ENCODE measurements at regions not wholly inside any gene's neighbourhood (a gene's known extent, or its start where the extent isn't known, plus 50 kb on each side); places are given as distances from the start of the nearest gene placed in this dataset.

DNA sequence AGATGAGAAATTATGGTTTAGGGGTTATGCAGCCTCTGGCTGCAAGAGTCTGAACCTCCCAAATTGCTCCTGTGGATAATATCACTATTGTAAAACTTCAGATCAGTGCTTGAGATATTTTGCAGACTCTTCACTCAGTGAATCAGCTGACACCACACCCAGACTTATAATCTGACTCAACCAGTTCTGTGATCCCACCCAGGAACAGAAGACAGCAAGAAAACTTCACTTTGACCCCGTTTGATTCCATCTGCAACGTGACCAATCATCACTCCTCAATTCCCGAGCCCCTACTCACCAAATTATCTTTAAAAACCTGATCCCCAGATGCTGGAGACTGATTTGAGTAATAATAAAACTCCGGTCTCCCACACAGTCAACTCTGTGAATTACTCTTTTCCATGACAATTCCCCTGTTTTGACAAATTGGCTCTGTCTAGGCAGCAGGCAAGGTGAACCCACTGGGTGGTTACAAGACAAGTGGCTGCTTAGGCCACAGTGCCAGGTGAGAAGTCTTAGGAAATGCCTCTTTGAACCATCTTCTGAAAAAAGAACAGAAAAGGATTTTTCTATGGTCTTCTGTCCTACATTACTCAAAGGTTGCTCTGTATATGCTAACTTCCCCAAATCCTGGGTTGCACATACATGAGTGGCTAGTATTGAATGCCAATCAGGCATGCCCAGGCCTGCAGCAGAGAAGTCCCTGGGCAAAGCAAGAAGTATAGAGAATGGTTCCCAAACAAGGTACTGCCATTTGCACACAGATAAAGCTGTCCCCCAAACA is 588.0 kb downstream of the PRELID2 start:
- in situ Hi-C loops (cut with HindIII; ENCODE audit: low pct_unique_long_range_greater_than_20kb, low sequenced_read_pairs), result no loop called here
- DNase-seq (ENCODE audit: low read depth), result no peak

- no peak for DNase-seq (ENCODE audit: low read depth)
- in situ Hi-C loops (cut with HindIII; ENCODE audit: low pct_unique_long_range_greater_than_20kb, low sequenced_read_pairs), result no loop called here
Measured at GRCh38 chr5:145246379-145246778, 588.8 kb downstream of the PRELID2 start.

DNA sequence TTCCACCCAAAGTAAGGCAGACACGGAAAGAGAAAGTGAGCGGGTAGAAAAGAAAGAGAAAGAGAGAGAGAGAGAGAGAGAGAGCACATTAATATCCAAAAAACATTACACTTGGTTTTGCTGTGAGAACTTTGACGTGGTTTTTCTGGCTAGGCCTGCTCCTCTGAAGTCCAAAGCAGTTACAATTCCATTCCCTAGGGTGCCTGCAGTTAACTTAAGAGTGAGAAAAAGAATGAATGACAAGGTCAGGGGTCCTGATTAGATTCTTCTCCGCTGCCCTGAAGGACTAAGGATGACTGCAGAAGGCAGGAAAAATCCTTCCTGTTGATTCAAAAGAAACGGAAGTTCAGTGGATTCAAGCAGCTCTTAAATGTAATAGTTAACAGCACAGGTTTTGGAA is 589.8 kb downstream of the PRELID2 start:
- DNase-seq (ENCODE audit: low read depth), result no peak
- in situ Hi-C loops (cut with HindIII; ENCODE audit: low pct_unique_long_range_greater_than_20kb, low sequenced_read_pairs), result no loop called here

GRCh38 chr5:145244788-145245187 is 590.4 kb downstream of the PRELID2 start:
- in situ Hi-C loops (cut with HindIII; ENCODE audit: low pct_unique_long_range_greater_than_20kb, low sequenced_read_pairs), result no loop called here
- no peak for DNase-seq (ENCODE audit: low read depth)

DNA sequence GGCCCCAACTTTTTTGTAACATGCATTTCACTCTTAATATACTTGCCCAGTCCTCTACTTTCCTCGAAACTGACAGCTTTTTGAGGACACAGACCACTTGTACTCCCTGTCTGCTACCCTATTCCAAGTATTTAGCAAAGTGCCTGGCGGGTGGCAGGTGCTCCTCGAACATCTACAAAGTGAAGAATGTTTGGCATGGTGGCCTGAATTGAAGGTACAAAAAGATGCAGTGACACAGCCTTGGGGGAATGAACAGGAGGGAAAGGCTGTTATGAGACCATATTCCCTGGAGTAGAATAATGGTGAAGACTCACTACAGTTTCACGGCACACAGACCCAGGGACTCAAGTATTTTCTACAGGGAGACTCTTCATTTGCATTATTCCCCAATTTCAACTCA is 590.9 kb downstream of the PRELID2 start:
- in situ Hi-C loops (cut with HindIII; ENCODE audit: low pct_unique_long_range_greater_than_20kb, low sequenced_read_pairs), result no loop called here
- DNase-seq (ENCODE audit: low read depth), result no peak

GRCh38 chr5:145243016-145243415 is 592.1 kb downstream of the PRELID2 start:
- in situ Hi-C loops (cut with HindIII; ENCODE audit: low pct_unique_long_range_greater_than_20kb, low sequenced_read_pairs), result no loop called here
- no peak for DNase-seq (ENCODE audit: low read depth)

- in situ Hi-C loops (cut with HindIII; ENCODE audit: low pct_unique_long_range_greater_than_20kb, low sequenced_read_pairs), result no loop called here
- DNase-seq (ENCODE audit: low read depth), result no peak
Measured at GRCh38 chr5:145242551-145242950, 592.6 kb downstream of the PRELID2 start.

GRCh38 chr5:145237843-145238242 is 597.3 kb downstream of the PRELID2 start:
- in situ Hi-C loops (cut with HindIII; ENCODE audit: low pct_unique_long_range_greater_than_20kb, low sequenced_read_pairs), result no loop called here
- DNase-seq (ENCODE audit: low read depth), result peak; percentile 41

DNA sequence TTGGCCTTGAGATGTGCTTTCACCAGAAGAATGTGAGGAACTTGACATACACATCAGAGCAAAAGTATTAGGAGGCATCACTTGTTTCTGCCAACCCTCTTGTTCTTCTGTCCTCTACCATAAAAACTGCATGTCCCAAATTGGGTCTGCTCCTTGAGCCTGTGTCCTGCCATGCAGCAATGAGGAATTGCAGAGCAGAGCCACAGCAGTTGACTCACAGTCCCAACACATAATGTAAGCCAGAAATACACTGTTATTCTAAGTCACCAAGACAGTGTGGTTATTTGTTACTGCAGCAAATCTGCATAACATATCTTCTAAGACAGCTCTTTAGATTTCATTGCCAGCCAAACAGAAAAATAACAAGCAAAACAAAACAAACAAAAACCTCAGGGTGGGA is 598.2 kb downstream of the PRELID2 start:
- in situ Hi-C loops (cut with HindIII; ENCODE audit: low pct_unique_long_range_greater_than_20kb, low sequenced_read_pairs), result no loop called here

GRCh38 chr5:145236127-145236526 is 599.0 kb downstream of the PRELID2 start:
- DNase-seq (ENCODE audit: low read depth), result no peak
- in situ Hi-C loops (cut with HindIII; ENCODE audit: low pct_unique_long_range_greater_than_20kb, low sequenced_read_pairs), result no loop called here

More for the DNA sequence above, 598.2 kb downstream of the PRELID2 start:
- no peak for DNase-seq (ENCODE audit: low read depth)

DNA sequence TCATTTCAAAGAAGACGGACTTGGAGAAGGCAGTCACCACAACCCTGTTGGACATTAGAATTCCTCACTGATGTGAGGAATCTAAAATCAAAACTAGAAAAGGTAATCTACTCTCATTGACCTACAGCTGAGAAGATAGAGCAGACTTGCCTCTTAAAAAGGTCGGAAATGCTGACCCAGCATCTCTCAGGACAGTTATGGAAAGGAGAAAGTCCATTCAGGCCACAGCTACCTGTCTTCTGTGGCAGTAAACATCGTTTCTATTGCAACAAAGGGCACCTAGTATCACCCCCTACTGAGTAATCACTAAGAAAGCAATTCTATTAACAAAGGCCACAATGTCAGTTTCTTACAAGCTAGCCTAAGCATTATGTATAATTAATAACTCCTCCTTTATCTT is 601.7 kb downstream of the PRELID2 start:
- in situ Hi-C loops (cut with HindIII; ENCODE audit: low pct_unique_long_range_greater_than_20kb, low sequenced_read_pairs), result no loop called here
- DNase-seq (ENCODE audit: low read depth), result no peak

GRCh38 chr5:145230781-145231180 is 604.4 kb downstream of the PRELID2 start:
- in situ Hi-C loops (cut with HindIII; ENCODE audit: low pct_unique_long_range_greater_than_20kb, low sequenced_read_pairs), result no loop called here

GRCh38 chr5:145228564-145228963 is 606.6 kb downstream of the PRELID2 start:
- in situ Hi-C loops (cut with HindIII; ENCODE audit: low pct_unique_long_range_greater_than_20kb, low sequenced_read_pairs), result no loop called here
- DNase-seq (ENCODE audit: low read depth), result no peak

More at GRCh38 chr5:145230781-145231180, 604.4 kb downstream of the PRELID2 start:
- no peak for DNase-seq (ENCODE audit: low read depth)

DNA sequence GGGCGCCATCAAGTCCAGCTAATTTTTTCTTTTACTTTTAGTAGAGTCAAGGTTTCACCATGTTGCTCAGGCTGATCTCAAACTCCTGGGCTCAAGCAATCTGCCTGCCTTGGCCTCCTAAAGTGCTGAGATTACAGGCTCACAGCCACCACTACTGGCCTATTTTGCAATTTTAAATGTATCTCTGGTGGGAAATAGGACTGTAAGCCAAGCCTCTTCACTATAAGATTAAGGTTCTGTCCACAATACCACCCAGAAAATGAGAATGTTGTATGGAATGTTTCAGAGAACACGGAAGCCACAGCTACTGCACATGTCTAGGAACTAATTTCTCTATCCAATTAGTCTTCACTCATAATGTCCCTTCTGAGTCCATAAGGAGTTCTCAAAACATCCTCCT is 607.3 kb downstream of the PRELID2 start:
- DNase-seq (ENCODE audit: low read depth), result no peak
- in situ Hi-C loops (cut with HindIII; ENCODE audit: low pct_unique_long_range_greater_than_20kb, low sequenced_read_pairs), result no loop called here

- in situ Hi-C loops (cut with HindIII; ENCODE audit: low pct_unique_long_range_greater_than_20kb, low sequenced_read_pairs), result no loop called here
- DNase-seq (ENCODE audit: low read depth), result no peak
Measured at GRCh38 chr5:145226726-145227125, 608.4 kb downstream of the PRELID2 start.

GRCh38 chr5:145225529-145225928 is 609.6 kb downstream of the PRELID2 start:
- DNase-seq (ENCODE audit: low read depth), result no peak
- in situ Hi-C loops (cut with HindIII; ENCODE audit: low pct_unique_long_range_greater_than_20kb, low sequenced_read_pairs), result no loop called here

GRCh38 chr5:145223582-145223981 is 611.6 kb downstream of the PRELID2 start:
- no peak for DNase-seq (ENCODE audit: low read depth)
- in situ Hi-C loops (cut with HindIII; ENCODE audit: low pct_unique_long_range_greater_than_20kb, low sequenced_read_pairs), result no loop called here

DNA sequence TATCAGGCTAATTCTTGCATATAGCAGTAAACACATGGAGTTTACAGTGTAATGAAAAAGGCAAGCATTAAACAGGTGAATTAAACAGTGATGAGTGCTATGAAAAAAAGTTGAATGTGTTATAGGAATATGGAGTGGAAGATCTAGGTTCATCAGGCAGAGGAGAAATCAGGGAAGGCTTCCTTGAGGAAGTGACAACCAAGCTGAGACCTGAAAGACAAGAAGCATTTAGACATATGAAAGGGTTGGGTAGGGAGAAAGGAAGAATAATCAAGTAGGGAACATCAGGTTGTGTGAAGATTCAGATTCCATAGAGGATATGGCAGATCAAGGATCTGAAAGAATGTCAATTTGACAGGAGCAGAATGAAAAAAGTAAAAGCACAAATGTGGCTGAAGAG is 612.5 kb downstream of the PRELID2 start:
- in situ Hi-C loops (cut with HindIII; ENCODE audit: low pct_unique_long_range_greater_than_20kb, low sequenced_read_pairs), result no loop called here
- no peak for DNase-seq (ENCODE audit: low read depth)

GRCh38 chr5:145221416-145221815 is 613.7 kb downstream of the PRELID2 start:
- in situ Hi-C loops (cut with HindIII; ENCODE audit: low pct_unique_long_range_greater_than_20kb, low sequenced_read_pairs), result no loop called here
- DNase-seq (ENCODE audit: low read depth), result no peak

- no peak for DNase-seq (ENCODE audit: low read depth)
- in situ Hi-C loops (cut with HindIII; ENCODE audit: low pct_unique_long_range_greater_than_20kb, low sequenced_read_pairs), result no loop called here
Measured at GRCh38 chr5:145220481-145220880, 614.7 kb downstream of the PRELID2 start.
